ENCODE measurements at regions not wholly inside any gene's neighbourhood (a gene's known extent, or its start where the extent isn't known, plus 50 kb on each side); places are given as distances from the start of the nearest gene placed in this dataset.

GRCh38 chr10:9547936-9548904 lies 1469.5 kb upstream of the CELF2 start:
- no peak overlapping the region for H2BK120ac ChIP-seq (ENCODE audit: low read depth, low read length)
- H3K23ac ChIP-seq (ENCODE audit: low read depth, low read length): no peak overlapping the region
- intact Hi-C loops (cut with micrococcal nuclease): loop anchor here (10.0 kb wide), 1 partner anchor 177 kb away; no protein-coding TSS in a partner anchor

More at GRCh38 chr10:9547936-9548904, 1469.5 kb upstream of the CELF2 start:
- no peak for TF ChIP-seq MAFK (IDR thresholded peaks at IDR 0.05; ENCODE audit: low read depth, low read length)
- no peak for TF ChIP-seq RAD21 (IDR thresholded peaks at IDR 0.05; ENCODE audit: low read length)
- no peak for TF ChIP-seq SMC3 (IDR thresholded peaks at IDR 0.05; ENCODE audit: low read depth, low read length)
- TF ChIP-seq RFX5 (IDR thresholded peaks at IDR 0.05; ENCODE audit: low read depth, low read length): no peak
- no peak for TF ChIP-seq BHLHE40 (IDR thresholded peaks at IDR 0.05; ENCODE audit: low read depth, low read length)
- TF ChIP-seq MXI1 (IDR thresholded peaks at IDR 0.05; ENCODE audit: borderline replicate concordance, low read depth, low read length): no peak
- TF ChIP-seq POLR2A (IDR thresholded peaks at IDR 0.05; ENCODE audit: low read depth, low read length): no peak
- no peak for TF ChIP-seq ELK1 (IDR thresholded peaks at IDR 0.05; ENCODE audit: borderline replicate concordance, low read depth, low read length)
- Histone ChIP-seq H3K79me1 (ENCODE audit: low read depth in 1 of 2, low read length in 2 of 2) (no peaks in the 10 kb centered on the region), H2BK5ac (ENCODE audit: low read depth, low read length, poor library complexity, severe bottlenecking) (no peak overlapping the region), H3K9me1 (ENCODE audit: insufficient read depth, low read length) (no peaks in the 10 kb centered on the region), H3K4me2 (ENCODE audit: low read depth, low read length) (no peak overlapping the region), H2AK9ac (replicated peaks; ENCODE audit: low read depth, low read length, poor library complexity) (no peak overlapping the region), H2AFZ (replicated peaks; ENCODE audit: low read length, poor library complexity) (no peak overlapping the region), H3K4me3 (ENCODE audit: insufficient read depth, low read depth, low read length) (no peak overlapping the region), H4K5ac (ENCODE audit: low read depth, low read length) (no peak overlapping the region), H3K9ac (ENCODE audit: low read depth, low read length) (no peak overlapping the region), H2BK15ac (ENCODE audit: low read depth, low read length) (no peak overlapping the region), H2AK5ac (ENCODE audit: low read depth, low read length) (no peak overlapping the region), H3K14ac (replicated peaks; ENCODE audit: low read depth, low read length) (no peak overlapping the region), H3K27me3 (ENCODE audit: control insufficient read depth, insufficient read depth, low read length) (no peaks in the 10 kb centered on the region), H3K27ac (ENCODE audit: insufficient read depth, low read length) (no peak overlapping the region), H3K36me3 (ENCODE audit: control insufficient read depth, insufficient read depth, low read length) (no peaks in the 10 kb centered on the region), H2BK20ac (ENCODE audit: low read depth, low read length) (no peak overlapping the region), H3K9me3 (ENCODE audit: control insufficient read depth, insufficient read depth, low read length) (no peaks in the 10 kb centered on the region; the same call in 1 of the 2 replicates), H4K20me1 (ENCODE audit: insufficient read depth, low read length) (no peaks in the 10 kb centered on the region), H4K8ac (ENCODE audit: low read depth in 2 of 2, low read length in 2 of 2) (no peak overlapping the region), H4K91ac (ENCODE audit: insufficient read depth, low read depth, low read length) (no peak overlapping the region), H3K4ac (ENCODE audit: low read depth, low read length) (no peak overlapping the region), H3K56ac (ENCODE audit: extremely low read depth, insufficient read depth, low read length) (no peak overlapping the region), H3K4me1 (ENCODE audit: control insufficient read depth, insufficient read depth, low read length) (no peaks in the 10 kb centered on the region; the same call in 1 of the 2 replicates), H3K18ac (ENCODE audit: low read depth, low read length) (no peak overlapping the region)
- in situ Hi-C loops (cut with MboI; ENCODE audit: low sequenced_read_pairs): no loop called here
- WGBS, 2 experiments (ENCODE audit: extremely low coverage in 2 of 2, insufficient read length in 1 of 2): no CpG with 5 or more reads among the region's 3 CpGs
- ATAC-seq (ENCODE audit: low read depth) (no peak; the same call in 1 of the 2 replicates), DNase-seq (no peak)
- POLR2A ChIA-PET (ENCODE audit: unreplicated experiment): no interaction called here
- CTCF ChIA-PET: no interaction called here
- dilution Hi-C loops (cut with HindIII; ENCODE audit: low sequenced_read_pairs, unreplicated experiment): no loop called here
- no TSS peak for BruUV-seq (replicated peaks)

Data from IMR-90 (cell line).